RWPE1 (cell line): ENCODE measurements at regions not wholly inside any gene's neighbourhood (a gene's known extent, or its start where the extent isn't known, plus 50 kb on each side); places are given as distances from the start of the nearest gene placed in this dataset.

ENCODE experiments used
- CTCF ChIA-PET: fragments of 350-600 bp; sonication (Branson Sonifier 250); formaldehyde crosslinking; extraction: SDS; loops from one replicate; lab custom pipeline; 2021; lab: Yijun Ruan, JAX
- POLR2A ChIA-PET: fragments of 400-600 bp; formaldehyde crosslinking; extraction: SDS; loops from one replicate; lab custom pipeline; 2020; ENCODE audit warnings: antibody characterized with exemption; ENCODE audit not compliant: low non-redundant PET; lab: Yijun Ruan, JAX
- DNase-seq: peaks from one replicate; pipeline ENCODE4 v3.0.0; 2012; ENCODE audit warnings: low spot score
- H3K27ac ChIP-seq: fragments of 450-650 bp; 2 replicates; pipeline ENCODE4 v1.5.1; 2017
- CTCF ChIP-seq: fragments of 450-650 bp; conservative IDR thresholded peaks from 2 replicates; pipeline ENCODE4 v1.5.1; 2017; ENCODE audit warnings: low read depth, mild to moderate bottlenecking

- ChIA-PET CTCF (interaction anchor here (0.6 kb wide), 2 partner anchors 318 to 389 kb away, joined by 3 to 5 read pairs; no protein-coding TSS in a partner anchor), POLR2A (no interaction called here)
- TF ChIP-seq CTCF = no peak
- no peak overlapping the region for H3K27ac ChIP-seq
- no peak for DNase-seq
These were observed 82.4 kb upstream of the ADRA1B start for GRCh38 chr5:159833846-159834245.

- POLR2A ChIA-PET = no interaction called here
- DNase-seq = no peak
- CTCF ChIA-PET = no interaction called here
- no peak overlapping the region for H3K27ac ChIP-seq
- no peak for TF ChIP-seq CTCF
These were observed 80.7 kb upstream of the ADRA1B start for GRCh38 chr5:159835548-159835947.

- H3K27ac ChIP-seq = no peak overlapping the region
- no peak for DNase-seq
- CTCF ChIA-PET = no interaction called here
- POLR2A ChIA-PET = no interaction called here
- TF ChIP-seq CTCF = no peak
These were observed 79.6 kb upstream of the ADRA1B start for GRCh38 chr5:159836691-159837090.

GRCh38 chr5:159837860-159838259 lies 78.4 kb upstream of the ADRA1B start:
- CTCF ChIA-PET = interaction anchor here (0.7 kb wide), 2 partner anchors 18 to 1569 kb away, joined by 4 to 5 read pairs; no protein-coding TSS in a partner anchor
- TF ChIP-seq CTCF = no peak
- DNase-seq = no peak
- POLR2A ChIA-PET = no interaction called here
- no peak overlapping the region for H3K27ac ChIP-seq

GRCh38 chr5:159838551-159839222 lies 77.6 kb upstream of the ADRA1B start:
- no peak for TF ChIP-seq CTCF
- ChIA-PET CTCF (no interaction called here), POLR2A (no interaction called here)
- peak; percentile 88 for DNase-seq
- no peak overlapping the region for H3K27ac ChIP-seq

GRCh38 chr5:159844267-159845121 lies 71.8 kb upstream of the ADRA1B start:
- CTCF ChIA-PET = interaction anchor here (0.6 to 1.2 kb wide), 4 partner anchors 54 to 400 kb away, joined by 3 to 4 read pairs (median 3); no protein-coding TSS in a partner anchor

More at GRCh38 chr5:159844267-159845121, 71.8 kb upstream of the ADRA1B start:
- POLR2A ChIA-PET = no interaction called here
- no peak for TF ChIP-seq CTCF
- DNase-seq = no peak
- no peak overlapping the region for H3K27ac ChIP-seq
